ENCODE measurements at regions not wholly inside any gene's neighbourhood (a gene's known extent, or its start where the extent isn't known, plus 50 kb on each side); places are given as distances from the start of the nearest gene placed in this dataset.
A peak's percentile ranks its signal among the peaks of the same experiment; 100 is the strongest.

DNA sequence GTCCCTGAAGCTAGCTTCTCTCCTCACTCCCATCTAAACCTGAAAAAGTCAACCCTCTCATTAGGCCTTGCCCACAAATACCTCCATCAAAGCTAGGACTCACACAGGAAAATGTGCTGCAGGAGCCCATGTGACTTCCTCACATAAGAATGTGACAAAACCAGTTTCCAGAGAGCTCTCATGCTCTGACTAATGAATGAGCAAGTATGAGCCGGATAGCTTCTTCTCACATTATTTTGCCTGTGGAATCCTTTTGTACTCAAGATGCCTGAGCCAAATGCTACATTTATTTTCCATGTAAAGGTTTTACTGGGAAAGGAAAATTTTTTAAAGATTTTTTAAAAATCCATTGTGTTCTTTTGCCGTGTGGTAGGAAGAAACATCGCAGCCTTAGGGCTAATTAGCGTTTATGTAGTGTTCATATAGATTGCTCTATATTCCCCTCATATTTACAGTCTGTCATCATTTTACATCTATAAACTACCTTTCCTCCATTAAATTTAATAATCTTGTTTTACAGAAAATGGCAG lies 68.6 kb upstream of the CCN6 start:
- no peaks in the 10 kb centered on the region for H3K36me3 ChIP-seq (ENCODE audit: control insufficient read depth, insufficient read depth, low read length)
- 100% methylated on average over 3 of the region's 4 CpGs for WGBS (ENCODE audit: insufficient coverage, low lambda C conversion rate)
- H3K9me3 ChIP-seq (ENCODE audit: control insufficient read depth, low read depth, low read length): no peaks in the 10 kb centered on the region
- no peak overlapping the region for H3K27ac ChIP-seq (ENCODE audit: low read length)
- peak in 1 of 2 donors; percentile 51 for DNase-seq
- no peaks in the 10 kb centered on the region for H3K4me1 ChIP-seq (ENCODE audit: control insufficient read depth, insufficient read depth, low read length)
- no peaks in the 10 kb centered on the region for H3K27me3 ChIP-seq (ENCODE audit: control insufficient read depth, insufficient read depth, low read length)
- no peak overlapping the region for H3K4me3 ChIP-seq (ENCODE audit: low read length)

DNA sequence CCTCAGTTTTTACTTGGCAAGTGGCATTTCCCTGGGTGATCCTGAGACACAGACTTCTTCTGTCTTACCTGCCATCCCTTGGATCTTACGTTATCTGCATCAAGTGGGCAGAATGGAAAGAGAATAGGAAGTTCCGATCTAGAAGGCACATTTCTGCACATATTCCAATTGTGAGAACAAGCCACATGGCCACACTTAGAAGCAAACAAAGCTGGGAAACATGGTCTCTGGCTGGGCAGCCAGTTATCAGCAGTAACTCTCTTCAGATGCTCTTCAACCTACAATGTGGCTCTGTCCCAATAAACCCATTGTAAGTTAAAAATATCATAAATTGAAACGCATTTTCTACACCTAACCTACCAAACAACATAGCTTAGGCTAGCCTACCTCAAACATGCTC lies 67.3 kb upstream of the CCN6 start:
- no peaks in the 10 kb centered on the region for H3K4me1 ChIP-seq (ENCODE audit: control insufficient read depth, insufficient read depth, low read length)
- no peaks in the 10 kb centered on the region for H3K9me3 ChIP-seq (ENCODE audit: control insufficient read depth, low read depth, low read length)
- no peaks in the 10 kb centered on the region for H3K36me3 ChIP-seq (ENCODE audit: control insufficient read depth, insufficient read depth, low read length)
- no CpG with 5 or more reads among the region's 3 CpGs for WGBS (ENCODE audit: insufficient coverage, low lambda C conversion rate)
- no peak overlapping the region for H3K4me3 ChIP-seq (ENCODE audit: low read length)
- peaks cover 4% of the 10 kb centered on the region for H3K27me3 ChIP-seq (ENCODE audit: control insufficient read depth, insufficient read depth, low read length)
- no peak overlapping the region for H3K27ac ChIP-seq (ENCODE audit: low read length)
- DNase-seq: no peak

DNA sequence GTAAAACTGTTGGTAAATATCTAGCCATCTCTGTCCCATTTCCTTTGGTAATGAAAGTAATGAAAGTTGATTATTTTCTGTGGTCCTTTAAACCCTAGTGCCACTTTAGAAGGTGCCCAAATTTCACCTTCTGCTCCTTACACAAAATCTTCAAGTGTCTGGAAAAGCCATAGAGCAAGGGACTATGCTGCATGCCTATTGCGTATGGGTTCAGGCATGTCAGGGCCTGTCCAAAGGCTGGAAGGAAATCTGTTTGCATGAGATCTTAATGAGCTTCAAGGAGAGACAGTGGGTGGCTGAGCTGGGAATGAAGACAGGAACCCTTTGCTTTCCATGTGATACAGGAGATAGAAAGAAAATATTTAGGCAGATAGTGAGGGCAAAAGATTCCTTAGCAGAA lies 66.6 kb upstream of the CCN6 start:
- Histone ChIP-seq H3K27me3 (ENCODE audit: control insufficient read depth, insufficient read depth, low read length) (peaks cover 4% of the 10 kb centered on the region), H3K27ac (ENCODE audit: low read length) (no peak overlapping the region), H3K9me3 (ENCODE audit: control insufficient read depth, low read depth, low read length) (no peaks in the 10 kb centered on the region), H3K4me1 (ENCODE audit: control insufficient read depth, insufficient read depth, low read length) (no peaks in the 10 kb centered on the region), H3K4me3 (ENCODE audit: low read length) (no peak overlapping the region), H3K36me3 (ENCODE audit: control insufficient read depth, insufficient read depth, low read length) (no peaks in the 10 kb centered on the region)
- no CpG with 5 or more reads among the region's 1 CpG for WGBS (ENCODE audit: insufficient coverage, low lambda C conversion rate)
- DNase-seq: no peak

DNA sequence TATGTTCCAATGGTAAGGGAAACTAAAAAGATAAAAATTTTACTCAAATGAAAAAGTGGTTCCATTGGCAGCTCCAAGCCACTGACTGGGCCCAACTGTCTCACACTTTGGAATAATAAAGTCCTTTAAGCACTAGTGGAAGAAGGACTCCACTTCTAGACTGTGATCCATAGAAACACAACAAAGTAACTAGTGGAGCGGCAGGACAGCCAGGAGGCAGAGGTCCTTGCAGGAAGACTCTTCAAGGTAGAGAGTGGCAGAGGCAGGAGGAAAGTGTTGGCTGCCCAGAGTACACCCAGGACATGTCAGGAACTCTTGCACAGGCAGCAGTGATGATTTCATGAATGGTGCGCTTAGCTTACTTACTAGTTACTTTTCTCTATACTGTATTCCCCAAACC lies 65.0 kb upstream of the CCN6 start:
- no CpG with 5 or more reads among the region's 2 CpGs for WGBS (ENCODE audit: insufficient coverage, low lambda C conversion rate)
- DNase-seq: no peak
- H3K9me3 ChIP-seq (ENCODE audit: control insufficient read depth, low read depth, low read length): no peaks in the 10 kb centered on the region
- H3K27me3 ChIP-seq (ENCODE audit: control insufficient read depth, insufficient read depth, low read length): peaks cover 9% of the 10 kb centered on the region
- H3K4me3 ChIP-seq (ENCODE audit: low read length): no peak overlapping the region
- H3K27ac ChIP-seq (ENCODE audit: low read length): no peak overlapping the region
- no peaks in the 10 kb centered on the region for H3K4me1 ChIP-seq (ENCODE audit: control insufficient read depth, insufficient read depth, low read length)
- no peaks in the 10 kb centered on the region for H3K36me3 ChIP-seq (ENCODE audit: control insufficient read depth, insufficient read depth, low read length)

DNA sequence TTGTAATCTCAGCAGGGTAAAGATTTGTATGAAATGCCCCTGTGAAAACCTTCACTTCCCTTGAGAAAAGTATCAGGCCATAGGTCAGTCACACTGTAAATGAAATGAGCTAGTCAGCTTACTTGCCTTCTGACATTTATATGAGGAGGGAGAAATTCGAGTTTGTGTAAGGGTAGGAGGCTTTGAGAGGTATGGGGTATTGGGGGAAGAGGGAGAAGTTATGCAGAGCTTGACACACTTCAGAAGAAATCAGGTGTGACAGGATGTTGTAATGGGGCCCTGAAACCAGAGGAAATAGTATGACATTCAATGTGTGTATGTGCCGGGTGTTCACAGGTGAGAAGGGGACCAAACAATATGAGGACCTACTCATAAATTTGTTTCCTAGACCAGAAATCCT lies 64.2 kb upstream of the CCN6 start:
- Histone ChIP-seq H3K9me3 (ENCODE audit: control insufficient read depth, low read depth, low read length) (no peaks in the 10 kb centered on the region), H3K4me3 (ENCODE audit: low read length) (no peak overlapping the region), H3K4me1 (ENCODE audit: control insufficient read depth, insufficient read depth, low read length) (no peaks in the 10 kb centered on the region), H3K36me3 (ENCODE audit: control insufficient read depth, insufficient read depth, low read length) (no peaks in the 10 kb centered on the region), H3K27me3 (ENCODE audit: control insufficient read depth, insufficient read depth, low read length) (peaks cover 9% of the 10 kb centered on the region), H3K27ac (ENCODE audit: low read length) (no peak overlapping the region)
- 57% methylated on average over 1 of the region's 2 CpGs for WGBS (ENCODE audit: insufficient coverage, low lambda C conversion rate)
- DNase-seq: no peak

DNA sequence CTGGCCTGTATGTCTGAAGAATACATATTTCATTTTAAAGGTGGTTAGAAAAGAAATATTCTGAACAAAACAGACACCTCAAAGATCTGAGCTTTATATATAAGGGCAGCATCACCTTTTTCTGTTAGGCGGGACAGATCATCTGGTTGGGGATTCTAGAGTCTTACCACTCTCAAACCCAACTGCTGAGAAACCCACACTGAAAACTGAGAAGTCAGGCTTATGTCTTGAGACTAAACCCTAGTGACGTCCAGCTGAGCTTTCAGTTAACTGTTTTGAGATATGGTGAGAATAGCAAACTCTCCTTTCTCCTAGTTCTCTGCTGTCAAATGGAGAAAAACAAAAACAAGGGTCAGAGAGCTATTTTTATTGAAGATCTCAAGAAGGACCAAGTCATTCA lies 63.7 kb upstream of the CCN6 start:
- Histone ChIP-seq H3K4me3 (ENCODE audit: low read length) (no peak overlapping the region), H3K27me3 (ENCODE audit: control insufficient read depth, insufficient read depth, low read length) (peaks cover 9% of the 10 kb centered on the region), H3K9me3 (ENCODE audit: control insufficient read depth, low read depth, low read length) (no peaks in the 10 kb centered on the region), H3K4me1 (ENCODE audit: control insufficient read depth, insufficient read depth, low read length) (no peaks in the 10 kb centered on the region), H3K36me3 (ENCODE audit: control insufficient read depth, insufficient read depth, low read length) (no peaks in the 10 kb centered on the region), H3K27ac (ENCODE audit: low read length) (no peak overlapping the region)
- WGBS (ENCODE audit: insufficient coverage, low lambda C conversion rate): 90% methylated on average over 2 of the region's 2 CpGs
- no peak for DNase-seq

DNA sequence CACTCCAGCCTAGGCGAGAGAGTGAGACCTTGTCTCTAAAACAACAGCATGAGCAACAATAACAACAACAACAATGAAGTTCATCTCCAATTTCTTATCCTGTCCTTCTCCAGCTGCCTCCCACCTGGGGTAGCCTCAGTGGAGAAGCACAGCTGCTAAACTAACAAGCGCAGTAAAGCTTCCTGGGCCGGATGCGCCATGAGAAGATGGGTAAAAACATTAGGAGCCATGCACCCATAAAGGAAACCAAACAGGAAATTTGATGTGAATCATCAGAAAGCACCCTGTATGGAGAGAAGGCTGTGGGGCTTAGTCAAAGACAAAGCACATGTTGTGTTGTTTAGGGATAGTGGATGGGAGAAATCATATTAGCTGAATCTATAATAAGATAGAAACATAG lies 61.1 kb upstream of the CCN6 start:
- peaks cover 15% of the 10 kb centered on the region for H3K27me3 ChIP-seq (ENCODE audit: control insufficient read depth, insufficient read depth, low read length)
- DNase-seq: no peak
- no peaks in the 10 kb centered on the region for H3K36me3 ChIP-seq (ENCODE audit: control insufficient read depth, insufficient read depth, low read length)
- no peak overlapping the region for H3K27ac ChIP-seq (ENCODE audit: low read length)
- WGBS (ENCODE audit: insufficient coverage, low lambda C conversion rate): no CpG with 5 or more reads among the region's 4 CpGs
- no peak overlapping the region for H3K4me3 ChIP-seq (ENCODE audit: low read length)
- H3K9me3 ChIP-seq (ENCODE audit: control insufficient read depth, low read depth, low read length): no peaks in the 10 kb centered on the region
- H3K4me1 ChIP-seq (ENCODE audit: control insufficient read depth, insufficient read depth, low read length): peaks cover 4% of the 10 kb centered on the region

DNA sequence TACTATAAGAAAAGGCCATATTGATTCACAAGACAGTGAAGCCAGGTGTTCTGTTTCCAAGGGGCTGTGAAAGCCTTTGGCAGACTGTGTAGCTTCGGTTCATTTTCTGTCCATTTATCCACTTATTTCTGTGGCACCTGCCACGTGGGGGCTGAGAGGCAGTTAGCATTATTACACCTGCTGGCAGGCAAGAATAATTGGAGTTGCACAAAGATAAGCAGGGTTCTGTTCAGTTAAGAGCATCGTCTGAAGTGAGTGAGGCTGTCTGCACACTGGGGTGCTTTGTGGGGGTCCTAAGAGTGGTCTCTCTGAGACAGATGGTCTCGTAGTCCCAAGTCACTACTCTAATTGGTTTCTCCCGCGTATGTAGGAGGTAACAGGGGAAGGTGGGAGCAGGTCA lies 60.6 kb upstream of the CCN6 start:
- no peak overlapping the region for H3K27ac ChIP-seq (ENCODE audit: low read length)
- H3K4me1 ChIP-seq (ENCODE audit: control insufficient read depth, insufficient read depth, low read length): peaks cover 4% of the 10 kb centered on the region
- H3K9me3 ChIP-seq (ENCODE audit: control insufficient read depth, low read depth, low read length): no peaks in the 10 kb centered on the region
- H3K4me3 ChIP-seq (ENCODE audit: low read length): no peak overlapping the region
- peaks cover 15% of the 10 kb centered on the region for H3K27me3 ChIP-seq (ENCODE audit: control insufficient read depth, insufficient read depth, low read length)
- no peaks in the 10 kb centered on the region for H3K36me3 ChIP-seq (ENCODE audit: control insufficient read depth, insufficient read depth, low read length)
- DNase-seq: no peak
- WGBS (ENCODE audit: insufficient coverage, low lambda C conversion rate): no CpG with 5 or more reads among the region's 6 CpGs

DNA sequence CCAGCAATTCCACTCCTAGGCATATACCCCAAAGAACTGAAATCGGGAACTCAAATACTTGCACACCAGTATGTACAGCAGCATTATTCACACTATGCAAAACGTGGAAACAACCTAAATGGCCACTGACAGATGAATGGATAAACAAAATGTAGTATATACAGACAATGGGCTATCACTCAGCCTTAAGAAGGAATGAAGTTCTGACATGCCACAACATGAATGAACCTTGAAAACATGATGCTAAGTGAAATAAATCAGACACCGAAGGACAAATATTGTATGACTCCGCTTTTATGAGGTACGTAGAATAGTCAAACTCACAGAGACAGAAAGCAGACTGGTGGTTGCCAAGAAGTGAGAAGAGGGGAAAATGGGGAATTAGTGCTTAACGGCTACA lies 59.1 kb upstream of the CCN6 start:
- Histone ChIP-seq H3K27ac (ENCODE audit: low read length) (no peak overlapping the region), H3K4me1 (ENCODE audit: control insufficient read depth, insufficient read depth, low read length) (peaks cover 4% of the 10 kb centered on the region), H3K4me3 (ENCODE audit: low read length) (no peak overlapping the region), H3K27me3 (ENCODE audit: control insufficient read depth, insufficient read depth, low read length) (peaks cover 15% of the 10 kb centered on the region), H3K36me3 (ENCODE audit: control insufficient read depth, insufficient read depth, low read length) (no peaks in the 10 kb centered on the region), H3K9me3 (ENCODE audit: control insufficient read depth, low read depth, low read length) (no peaks in the 10 kb centered on the region)
- WGBS (ENCODE audit: insufficient coverage, low lambda C conversion rate): 100% methylated on average over 1 of the region's 6 CpGs
- no peak for DNase-seq

DNA sequence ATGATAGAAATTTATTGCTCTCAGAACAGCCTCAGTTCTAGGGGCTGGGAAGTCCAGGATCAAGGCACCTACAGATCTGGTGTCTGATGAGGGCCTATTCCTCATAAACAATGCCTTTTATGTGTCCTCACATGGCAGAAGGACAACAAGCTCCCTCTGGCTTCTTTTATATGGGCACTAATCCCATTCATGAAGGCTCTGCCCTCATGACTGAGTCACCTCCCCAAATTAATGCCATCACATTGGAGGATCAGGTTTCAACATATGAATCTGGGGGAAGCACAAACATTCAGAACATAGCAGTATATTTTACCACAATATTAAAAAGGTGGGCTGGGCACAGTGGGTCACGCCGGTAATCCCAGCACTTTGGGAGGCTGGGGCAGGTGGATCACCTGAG lies 58.5 kb upstream of the CCN6 start:
- no peaks in the 10 kb centered on the region for H3K36me3 ChIP-seq (ENCODE audit: control insufficient read depth, insufficient read depth, low read length)
- no peak for DNase-seq
- WGBS (ENCODE audit: insufficient coverage, low lambda C conversion rate): no CpG with 5 or more reads among the region's 2 CpGs
- peaks cover 4% of the 10 kb centered on the region for H3K4me1 ChIP-seq (ENCODE audit: control insufficient read depth, insufficient read depth, low read length)
- H3K27me3 ChIP-seq (ENCODE audit: control insufficient read depth, insufficient read depth, low read length): peaks cover 15% of the 10 kb centered on the region
- H3K9me3 ChIP-seq (ENCODE audit: control insufficient read depth, low read depth, low read length): no peaks in the 10 kb centered on the region
- no peak overlapping the region for H3K4me3 ChIP-seq (ENCODE audit: low read length)
- no peak overlapping the region for H3K27ac ChIP-seq (ENCODE audit: low read length)

DNA sequence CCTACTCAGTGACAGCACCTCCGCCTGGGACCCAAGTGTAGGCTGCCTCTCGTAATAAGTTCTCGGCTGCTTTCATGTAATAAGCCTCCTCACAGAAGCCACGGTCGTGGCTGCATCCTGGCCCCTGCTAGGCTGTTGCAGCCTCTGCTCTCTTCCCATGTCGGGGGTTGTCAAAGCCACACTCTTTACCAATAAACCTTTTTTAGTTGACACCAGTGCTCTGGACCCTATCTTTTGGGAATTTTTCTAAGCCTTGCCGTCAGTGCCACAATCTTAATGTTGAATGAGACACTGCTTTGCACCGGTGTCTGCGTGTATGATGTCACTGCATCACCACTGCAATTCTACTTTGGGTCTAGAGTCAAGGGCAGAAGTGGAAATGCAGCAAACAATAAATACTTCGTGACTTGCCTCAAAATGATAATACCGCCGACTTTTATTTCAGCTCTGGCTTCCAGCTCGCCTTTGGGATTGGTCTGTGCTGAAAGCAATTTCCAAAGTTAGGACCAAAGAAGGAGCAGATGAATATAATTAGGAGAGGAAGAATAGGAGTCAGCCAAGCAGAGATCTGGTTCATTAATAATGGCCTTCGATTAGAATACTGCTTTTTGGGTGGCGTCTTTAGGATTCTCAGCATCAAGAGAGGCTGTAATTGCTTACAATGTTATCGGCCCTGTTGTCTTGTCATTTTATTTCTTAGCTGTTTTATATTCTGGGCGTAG lies 57.6 kb upstream of the CCN6 start:
- Histone ChIP-seq H3K4me1 (ENCODE audit: control insufficient read depth, insufficient read depth, low read length) (peaks cover 4% of the 10 kb centered on the region), H3K27ac (ENCODE audit: low read length) (no peak overlapping the region), H3K4me3 (ENCODE audit: low read length) (no peak overlapping the region), H3K27me3 (ENCODE audit: control insufficient read depth, insufficient read depth, low read length) (peaks cover 15% of the 10 kb centered on the region), H3K36me3 (ENCODE audit: control insufficient read depth, insufficient read depth, low read length) (no peaks in the 10 kb centered on the region), H3K9me3 (ENCODE audit: control insufficient read depth, low read depth, low read length) (no peaks in the 10 kb centered on the region)
- WGBS (ENCODE audit: insufficient coverage, low lambda C conversion rate): no CpG with 5 or more reads among the region's 17 CpGs
- no peak for DNase-seq
